ENCODE measurements at regions not wholly inside any gene's neighbourhood (a gene's known extent, or its start where the extent isn't known, plus 50 kb on each side); places are given as distances from the start of the nearest gene placed in this dataset.

- H3K27ac ChIP-seq, result no peak overlapping the region
Measured at GRCh38 chr3:165382672-165383071, 186.5 kb upstream of the SLITRK3 start.

DNA sequence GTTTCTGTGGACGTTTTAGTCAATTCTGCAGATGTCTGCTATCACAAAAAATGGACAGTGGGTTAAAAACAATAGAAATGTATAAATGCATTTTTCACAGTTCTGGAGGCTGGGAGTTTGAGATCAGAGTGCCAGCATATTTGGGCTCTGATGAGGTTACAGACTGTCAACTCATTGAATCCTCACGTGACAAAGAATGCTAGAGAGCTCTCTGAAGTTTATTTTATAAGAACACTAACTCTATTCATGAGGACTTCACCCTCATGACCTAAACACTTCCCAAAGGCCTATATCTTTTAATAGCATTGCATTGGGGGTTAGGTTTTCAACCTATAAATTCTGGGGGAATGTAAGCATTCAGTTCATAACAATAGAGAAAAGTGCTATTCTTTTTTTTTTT is 182.6 kb upstream of the SLITRK3 start:
- TF ChIP-seq, protein P1, sequence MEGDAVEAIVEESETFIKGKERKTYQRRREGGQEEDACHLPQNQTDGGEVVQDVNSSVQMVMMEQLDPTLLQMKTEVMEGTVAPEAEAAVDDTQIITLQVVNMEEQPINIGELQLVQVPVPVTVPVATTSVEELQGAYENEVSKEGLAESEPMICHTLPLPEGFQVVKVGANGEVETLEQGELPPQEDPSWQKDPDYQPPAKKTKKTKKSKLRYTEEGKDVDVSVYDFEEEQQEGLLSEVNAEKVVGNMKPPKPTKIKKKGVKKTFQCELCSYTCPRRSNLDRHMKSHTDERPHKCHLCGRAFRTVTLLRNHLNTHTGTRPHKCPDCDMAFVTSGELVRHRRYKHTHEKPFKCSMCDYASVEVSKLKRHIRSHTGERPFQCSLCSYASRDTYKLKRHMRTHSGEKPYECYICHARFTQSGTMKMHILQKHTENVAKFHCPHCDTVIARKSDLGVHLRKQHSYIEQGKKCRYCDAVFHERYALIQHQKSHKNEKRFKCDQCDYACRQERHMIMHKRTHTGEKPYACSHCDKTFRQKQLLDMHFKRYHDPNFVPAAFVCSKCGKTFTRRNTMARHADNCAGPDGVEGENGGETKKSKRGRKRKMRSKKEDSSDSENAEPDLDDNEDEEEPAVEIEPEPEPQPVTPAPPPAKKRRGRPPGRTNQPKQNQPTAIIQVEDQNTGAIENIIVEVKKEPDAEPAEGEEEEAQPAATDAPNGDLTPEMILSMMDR (IDR thresholded peaks at IDR 0.05), result no peak
- no peak for TF ChIP-seq ZFX (IDR thresholded peaks at IDR 0.05; ENCODE audit: borderline replicate concordance)

More at GRCh38 chr3:165382672-165383071, 186.5 kb upstream of the SLITRK3 start:
- TF ChIP-seq, protein P1 (IDR thresholded peaks at IDR 0.05), result no peak
- TF ChIP-seq ZFX (IDR thresholded peaks at IDR 0.05; ENCODE audit: borderline replicate concordance), result no peak

GRCh38 chr3:165359005-165359404 is 162.8 kb upstream of the SLITRK3 start:
- H3K27ac ChIP-seq, result no peak overlapping the region
- TF ChIP-seq ZFX (IDR thresholded peaks at IDR 0.05; ENCODE audit: borderline replicate concordance), result no peak
- TF ChIP-seq, protein P1 (IDR thresholded peaks at IDR 0.05), result no peak

More for the DNA sequence above, 182.6 kb upstream of the SLITRK3 start:
- no peak overlapping the region for H3K27ac ChIP-seq

GRCh38 chr3:165355316-165355715 is 159.1 kb upstream of the SLITRK3 start:
- TF ChIP-seq, protein P1 (IDR thresholded peaks at IDR 0.05), result no peak
- TF ChIP-seq ZFX (IDR thresholded peaks at IDR 0.05; ENCODE audit: borderline replicate concordance), result no peak
- H3K27ac ChIP-seq, result no peak overlapping the region

- TF ChIP-seq, protein P1 (IDR thresholded peaks at IDR 0.05), result no peak
- TF ChIP-seq ZFX (IDR thresholded peaks at IDR 0.05; ENCODE audit: borderline replicate concordance), result no peak
Measured at GRCh38 chr3:165347526-165347925, 151.3 kb upstream of the SLITRK3 start.

GRCh38 chr3:165346503-165346902 is 150.3 kb upstream of the SLITRK3 start:
- H3K27ac ChIP-seq, result no peak overlapping the region

More at GRCh38 chr3:165347526-165347925, 151.3 kb upstream of the SLITRK3 start:
- no peak overlapping the region for H3K27ac ChIP-seq

DNA sequence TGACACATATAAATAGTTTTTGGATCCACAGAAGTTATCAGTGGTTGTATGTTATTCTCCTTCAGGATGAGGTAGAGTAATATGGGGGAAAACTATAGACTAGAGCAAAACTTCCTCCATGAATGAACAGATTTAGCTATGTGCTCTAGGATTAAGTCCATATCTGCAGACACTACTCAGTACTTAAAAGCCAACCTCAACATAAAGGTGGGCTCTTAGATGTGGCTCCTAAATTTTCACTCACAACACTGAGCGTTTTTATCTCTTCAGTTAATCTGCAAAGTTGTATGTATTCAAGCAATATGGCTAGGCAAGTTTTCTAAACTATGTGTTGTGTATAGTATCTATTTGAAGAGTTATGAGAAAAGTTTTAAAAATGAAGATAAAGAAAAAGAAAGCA is 147.0 kb upstream of the SLITRK3 start:
- TF ChIP-seq ZFX (IDR thresholded peaks at IDR 0.05; ENCODE audit: borderline replicate concordance), result no peak
- TF ChIP-seq, protein P1 (IDR thresholded peaks at IDR 0.05), result no peak

More at GRCh38 chr3:165346503-165346902, 150.3 kb upstream of the SLITRK3 start:
- TF ChIP-seq ZFX (IDR thresholded peaks at IDR 0.05; ENCODE audit: borderline replicate concordance), result no peak
- TF ChIP-seq, protein P1 (IDR thresholded peaks at IDR 0.05), result no peak

More for the DNA sequence above, 147.0 kb upstream of the SLITRK3 start:
- no peak overlapping the region for H3K27ac ChIP-seq

Data from 22Rv1 (cell line).